Fibroblast of mammary gland (primary cell): ENCODE measurements at regions not wholly inside any gene's neighbourhood (a gene's known extent, or its start where the extent isn't known, plus 50 kb on each side); places are given as distances from the start of the nearest gene placed in this dataset.

Source experiments
- DNase-seq: peaks from one replicate; pipeline ENCODE4 v3.0.0-alpha.2; 2010; ENCODE audit warnings: low read depth
- H3K4me3 ChIP-seq: 2 replicates; pipeline ENCODE4 v1.5.1; 2011; ENCODE audit warnings: low read depth, mild to moderate bottlenecking, low read length, moderate library complexity; ENCODE audit not compliant: control insufficient read depth
- CTCF ChIP-seq: conservative IDR thresholded peaks from 2 replicates; pipeline ENCODE4 v1.5.1; 2011; ENCODE audit warnings: low read depth, low read length, inconsistent platforms; ENCODE audit not compliant: control insufficient read depth, insufficient read depth

- no peak for DNase-seq
- TF ChIP-seq CTCF, result no peak
- H3K4me3 ChIP-seq, result no peak overlapping the region
These were observed 296.5 kb downstream of the LMO7 start for GRCh38 chr13:75932636-75933035.

- TF ChIP-seq CTCF, result no peak
- no peak overlapping the region for H3K4me3 ChIP-seq
- no peak for DNase-seq
These were observed 295.0 kb downstream of the LMO7 start for GRCh38 chr13:75931116-75931515.

GRCh38 chr13:75929076-75929475 lies 292.9 kb downstream of the LMO7 start:
- no peak for TF ChIP-seq CTCF
- no peak for DNase-seq
- H3K4me3 ChIP-seq, result no peak overlapping the region

GRCh38 chr13:75927183-75927669 lies 291.1 kb downstream of the LMO7 start:
- no peak for DNase-seq
- H3K4me3 ChIP-seq, result no peak overlapping the region
- no peak for TF ChIP-seq CTCF

GRCh38 chr13:75920536-75920935 lies 284.4 kb downstream of the LMO7 start:
- H3K4me3 ChIP-seq, result no peak overlapping the region
- DNase-seq, result no peak
- TF ChIP-seq CTCF, result no peak

- no peak for TF ChIP-seq CTCF
- no peak overlapping the region for H3K4me3 ChIP-seq
- DNase-seq, result no peak
These were observed 283.6 kb downstream of the LMO7 start for GRCh38 chr13:75919660-75920199.

GRCh38 chr13:75915066-75915465 lies 278.9 kb downstream of the LMO7 start:
- DNase-seq, result no peak
- TF ChIP-seq CTCF, result no peak
- no peak overlapping the region for H3K4me3 ChIP-seq
